Chondrocyte (in vitro differentiated cells): ENCODE measurements at regions not wholly inside any gene's neighbourhood (a gene's known extent, or its start where the extent isn't known, plus 50 kb on each side); places are given as distances from the start of the nearest gene placed in this dataset.

Experiments used
- DNase-seq: peaks from one replicate; pipeline ENCODE4 v3.0.0; 2021; ENCODE audit warnings: mixed read lengths, low spot score
- H3K27ac Mint-ChIP-seq: one replicate; pipeline ENCODE4 v1.8.0; 2021; ENCODE audit warnings: mild to moderate bottlenecking, moderate library complexity, mixed read lengths; ENCODE audit not compliant: unreplicated experiment
- H3K27me3 Mint-ChIP-seq: 2 replicates; pipeline ENCODE4 v1.8.0; 2021; ENCODE audit warnings: low read depth, mixed read lengths
- H3K36me3 Mint-ChIP-seq: 2 replicates; pipeline ENCODE4 v1.8.0; 2021; ENCODE audit warnings: low read depth, mixed read lengths
- H3K4me1 Mint-ChIP-seq: 2 replicates; pipeline ENCODE4 v1.8.0; 2021; ENCODE audit warnings: low read depth, mild to moderate bottlenecking, mixed read lengths
- H3K4me3 Mint-ChIP-seq: one replicate; pipeline ENCODE4 v1.8.0; 2021; ENCODE audit warnings: mild to moderate bottlenecking, moderate library complexity, mixed read lengths; ENCODE audit not compliant: unreplicated experiment
- H3K9me3 Mint-ChIP-seq: 2 replicates; pipeline ENCODE4 v1.8.0; 2021; ENCODE audit warnings: low read depth, mixed read lengths
- TF ChIP-seq, protein P1 (sequence below): fragments of 200-600 bp; sonication (generic); IDR thresholded peaks from 2 replicates; pipeline ENCODE4 v1.5.0; 2021; ENCODE audit warnings: antibody characterized with exemption, mild to moderate bottlenecking, moderate library complexity

DNA sequence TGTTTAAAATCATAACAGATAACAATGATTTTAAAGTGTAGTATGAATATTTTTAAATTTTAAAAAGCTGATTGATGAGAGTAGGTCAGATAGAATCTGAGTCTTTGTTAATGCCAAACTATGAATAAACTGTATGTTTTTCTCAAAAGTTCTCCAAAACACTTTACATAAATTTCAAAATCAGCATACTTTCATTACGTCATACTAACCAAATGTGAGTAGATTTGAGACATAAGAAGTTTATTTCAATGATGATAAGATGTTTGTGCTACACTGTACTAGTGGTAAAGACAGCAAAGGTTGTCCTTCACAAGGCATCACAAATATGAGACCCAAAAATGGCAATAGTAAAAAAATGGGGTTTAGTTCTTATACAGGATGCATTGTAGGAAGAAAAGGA lies 1342.9 kb downstream of the SI start:
- no peak overlapping the region for H3K27ac Mint-ChIP-seq
- H3K9me3 Mint-ChIP-seq: peaks cover 11% of the 10 kb centered on the region
- H3K4me3 Mint-ChIP-seq: no peak overlapping the region
- DNase-seq: no peak
- H3K36me3 Mint-ChIP-seq: peaks cover 1% of the 10 kb centered on the region
- H3K27me3 Mint-ChIP-seq: no peaks in the 10 kb centered on the region
- no peaks in the 10 kb centered on the region for H3K4me1 Mint-ChIP-seq
- TF ChIP-seq, protein P1, sequence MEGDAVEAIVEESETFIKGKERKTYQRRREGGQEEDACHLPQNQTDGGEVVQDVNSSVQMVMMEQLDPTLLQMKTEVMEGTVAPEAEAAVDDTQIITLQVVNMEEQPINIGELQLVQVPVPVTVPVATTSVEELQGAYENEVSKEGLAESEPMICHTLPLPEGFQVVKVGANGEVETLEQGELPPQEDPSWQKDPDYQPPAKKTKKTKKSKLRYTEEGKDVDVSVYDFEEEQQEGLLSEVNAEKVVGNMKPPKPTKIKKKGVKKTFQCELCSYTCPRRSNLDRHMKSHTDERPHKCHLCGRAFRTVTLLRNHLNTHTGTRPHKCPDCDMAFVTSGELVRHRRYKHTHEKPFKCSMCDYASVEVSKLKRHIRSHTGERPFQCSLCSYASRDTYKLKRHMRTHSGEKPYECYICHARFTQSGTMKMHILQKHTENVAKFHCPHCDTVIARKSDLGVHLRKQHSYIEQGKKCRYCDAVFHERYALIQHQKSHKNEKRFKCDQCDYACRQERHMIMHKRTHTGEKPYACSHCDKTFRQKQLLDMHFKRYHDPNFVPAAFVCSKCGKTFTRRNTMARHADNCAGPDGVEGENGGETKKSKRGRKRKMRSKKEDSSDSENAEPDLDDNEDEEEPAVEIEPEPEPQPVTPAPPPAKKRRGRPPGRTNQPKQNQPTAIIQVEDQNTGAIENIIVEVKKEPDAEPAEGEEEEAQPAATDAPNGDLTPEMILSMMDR: no peak

DNA sequence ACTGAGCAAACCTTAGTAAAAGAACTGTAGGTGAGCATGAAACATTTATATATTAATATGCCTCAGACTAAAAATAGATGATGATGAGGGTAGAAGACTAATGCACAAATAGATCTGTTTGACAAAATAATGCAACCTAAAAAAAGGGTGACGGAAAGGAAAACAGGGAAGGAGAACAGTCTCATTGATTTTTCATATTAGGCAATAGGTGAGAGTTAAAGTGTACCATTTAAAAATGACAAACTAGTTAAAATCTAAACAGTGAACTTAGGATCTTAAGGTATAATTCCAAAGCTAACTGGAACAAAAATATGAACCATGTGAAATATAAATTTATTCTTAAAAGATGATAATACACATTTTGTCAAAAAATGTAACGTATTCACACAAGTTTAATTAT lies 1347.6 kb downstream of the SI start:
- DNase-seq: no peak
- H3K27ac Mint-ChIP-seq: no peak overlapping the region
- H3K36me3 Mint-ChIP-seq: no peaks in the 10 kb centered on the region
- H3K27me3 Mint-ChIP-seq: no peaks in the 10 kb centered on the region
- no peaks in the 10 kb centered on the region for H3K9me3 Mint-ChIP-seq
- no peaks in the 10 kb centered on the region for H3K4me1 Mint-ChIP-seq
- TF ChIP-seq, protein P1: no peak
- H3K4me3 Mint-ChIP-seq: no peak overlapping the region

DNA sequence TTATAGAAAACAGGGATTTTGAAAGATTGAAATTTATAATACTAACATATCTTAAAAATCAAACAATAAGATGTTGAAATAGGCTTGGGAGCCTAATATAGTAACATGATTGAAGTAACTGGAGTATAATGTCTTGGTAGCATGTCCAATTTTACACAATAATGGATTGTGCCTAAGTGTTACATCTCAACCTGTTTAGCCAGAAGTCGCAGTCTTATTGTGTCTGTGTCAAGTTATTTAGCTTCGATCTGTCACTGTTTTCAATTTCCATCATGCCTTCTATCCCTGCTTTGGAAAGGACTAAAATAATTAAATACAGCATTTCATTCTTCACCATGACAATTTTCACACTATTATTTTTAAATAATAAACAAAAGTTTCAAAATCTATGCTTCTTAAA lies 1352.2 kb downstream of the SI start:
- H3K9me3 Mint-ChIP-seq: peaks cover 1% of the 10 kb centered on the region
- peaks cover 3% of the 10 kb centered on the region for H3K27me3 Mint-ChIP-seq
- TF ChIP-seq, protein P1: no peak
- no peak overlapping the region for H3K4me3 Mint-ChIP-seq
- DNase-seq: no peak
- no peaks in the 10 kb centered on the region for H3K4me1 Mint-ChIP-seq
- H3K36me3 Mint-ChIP-seq: no peaks in the 10 kb centered on the region
- no peak overlapping the region for H3K27ac Mint-ChIP-seq

DNA sequence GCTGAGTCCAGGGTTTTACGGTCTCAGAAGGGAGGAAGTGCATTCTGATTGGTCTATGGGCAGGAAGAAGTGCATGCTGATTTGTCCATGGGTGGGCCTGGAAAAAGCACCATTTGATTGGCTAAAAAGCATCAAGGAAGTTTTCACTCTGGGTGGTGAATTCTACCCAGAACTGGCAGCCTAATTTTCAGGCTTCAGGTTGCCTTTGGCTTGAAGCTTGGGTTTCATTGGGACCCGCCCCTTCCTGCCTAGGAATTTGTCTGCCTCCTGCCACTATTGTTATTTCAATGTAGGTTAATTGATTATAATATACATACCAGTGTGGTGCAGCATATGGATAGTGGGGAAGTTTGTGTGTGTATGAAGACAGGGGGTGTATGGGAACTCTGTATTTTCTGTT lies 1355.9 kb downstream of the SI start:
- DNase-seq: no peak
- Mint-ChIP-seq H3K27ac (no peak overlapping the region), H3K4me1 (no peaks in the 10 kb centered on the region), H3K36me3 (no peaks in the 10 kb centered on the region), H3K27me3 (peaks cover 3% of the 10 kb centered on the region), H3K4me3 (no peak overlapping the region), H3K9me3 (peaks cover 5% of the 10 kb centered on the region)
- TF ChIP-seq, protein P1: no peak

DNA sequence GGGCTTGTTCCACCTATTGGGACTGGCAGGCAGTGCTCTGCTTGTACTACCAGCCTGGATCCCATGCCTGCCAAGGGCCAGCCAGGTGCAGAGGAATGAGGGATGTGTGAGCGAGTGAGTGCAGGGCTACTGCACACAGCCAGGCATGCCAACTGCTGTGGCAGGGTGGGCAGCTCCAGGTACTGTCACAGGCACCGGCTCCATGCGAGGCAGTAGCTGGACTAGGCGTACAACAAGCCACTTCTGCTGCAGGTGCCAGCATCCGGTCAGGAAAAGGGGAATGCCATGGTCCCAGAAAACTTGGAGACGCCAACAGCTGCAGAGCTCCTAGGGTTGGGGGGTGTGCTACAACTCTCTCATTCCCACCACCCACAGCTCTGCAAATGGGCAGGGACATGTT lies 1356.7 kb downstream of the SI start:
- no peaks in the 10 kb centered on the region for H3K36me3 Mint-ChIP-seq
- TF ChIP-seq, protein P1: no peak
- DNase-seq: no peak
- peaks cover 5% of the 10 kb centered on the region for H3K9me3 Mint-ChIP-seq
- H3K4me3 Mint-ChIP-seq: no peak overlapping the region
- no peak overlapping the region for H3K27ac Mint-ChIP-seq
- H3K4me1 Mint-ChIP-seq: no peaks in the 10 kb centered on the region
- H3K27me3 Mint-ChIP-seq: peaks cover 3% of the 10 kb centered on the region
